ENCODE measurements at regions not wholly inside any gene's neighbourhood (a gene's known extent, or its start where the extent isn't known, plus 50 kb on each side); places are given as distances from the start of the nearest gene placed in this dataset.

DNA sequence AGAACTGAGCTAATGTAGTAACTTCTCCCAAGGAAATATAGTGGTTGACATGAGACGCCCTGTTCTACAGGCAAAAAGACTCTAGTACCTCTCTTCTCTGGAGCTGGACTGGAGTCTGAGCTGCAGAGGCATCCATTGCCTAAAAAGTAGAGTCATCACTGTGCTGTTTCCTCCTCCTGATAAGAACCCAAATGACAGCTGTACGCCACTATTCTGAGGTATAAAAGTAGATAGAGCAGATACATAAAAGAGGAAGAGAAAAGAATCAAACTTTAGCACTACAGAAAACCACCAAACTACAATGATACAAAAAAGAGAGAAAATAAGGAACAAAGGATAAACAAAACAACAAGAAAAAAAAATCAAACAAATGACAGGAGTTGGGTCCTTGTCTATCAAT is 1568.8 kb downstream of the PLA2G4A start:
- no peak overlapping the region for H3K27ac ChIP-seq (ENCODE audit: low read depth, low read length)
- peaks cover 0 to 4% (median 2%) of the 10 kb centered on the region in 3 donors for H3K9me3 ChIP-seq (ENCODE audit: control insufficient read depth in 3 of 3, low read length in 3 of 3)
- no peak overlapping the region for H3K9ac ChIP-seq (ENCODE audit: low read depth in 1 of 3, low read length in 3 of 3)
- H3K4me1 ChIP-seq (ENCODE audit: control insufficient read depth in 3 of 3, insufficient read depth in 3 of 3, low read length in 3 of 3) = no peaks in the 10 kb centered on the region
- no peaks in the 10 kb centered on the region for H3K36me3 ChIP-seq (ENCODE audit: control insufficient read depth in 3 of 3, insufficient read depth in 3 of 3, low read length in 3 of 3)
- no peaks in the 10 kb centered on the region for H3K27me3 ChIP-seq (ENCODE audit: control insufficient read depth in 3 of 3, insufficient read depth in 3 of 3, low read length in 3 of 3)
- H3K4me3 ChIP-seq (ENCODE audit: low read length in 3 of 3) = no peak overlapping the region

DNA sequence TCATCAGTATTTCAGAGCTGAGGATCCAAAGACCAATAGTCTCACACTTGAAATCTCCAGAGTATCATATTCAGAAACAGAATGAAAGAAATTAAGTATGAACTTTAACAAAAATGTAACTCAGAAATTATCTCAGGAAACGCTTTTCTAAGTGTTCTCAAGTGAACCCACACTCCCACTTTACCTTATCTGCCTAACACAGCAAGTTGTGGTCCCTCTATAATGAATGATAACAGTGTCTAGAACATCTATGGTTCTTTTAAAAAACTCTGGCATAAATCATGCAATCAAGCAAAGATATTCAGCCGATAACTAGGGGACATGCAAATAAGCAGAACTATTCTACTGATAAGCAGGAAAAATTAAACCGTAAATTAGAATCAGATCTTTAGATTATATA is 1574.2 kb downstream of the PLA2G4A start:
- H3K4me1 ChIP-seq (ENCODE audit: control insufficient read depth in 3 of 3, insufficient read depth in 3 of 3, low read length in 3 of 3) = no peaks in the 10 kb centered on the region
- H3K9ac ChIP-seq (ENCODE audit: low read depth in 1 of 3, low read length in 3 of 3) = no peak overlapping the region
- H3K4me3 ChIP-seq (ENCODE audit: low read length in 3 of 3) = no peak overlapping the region
- H3K9me3 ChIP-seq (ENCODE audit: control insufficient read depth in 3 of 3, low read length in 3 of 3) = no peaks in the 10 kb centered on the region
- H3K36me3 ChIP-seq (ENCODE audit: control insufficient read depth in 3 of 3, insufficient read depth in 3 of 3, low read length in 3 of 3) = no peaks in the 10 kb centered on the region
- no peaks in the 10 kb centered on the region for H3K27me3 ChIP-seq (ENCODE audit: control insufficient read depth in 3 of 3, insufficient read depth in 3 of 3, low read length in 3 of 3)
- no peak overlapping the region for H3K27ac ChIP-seq (ENCODE audit: low read depth, low read length)

DNA sequence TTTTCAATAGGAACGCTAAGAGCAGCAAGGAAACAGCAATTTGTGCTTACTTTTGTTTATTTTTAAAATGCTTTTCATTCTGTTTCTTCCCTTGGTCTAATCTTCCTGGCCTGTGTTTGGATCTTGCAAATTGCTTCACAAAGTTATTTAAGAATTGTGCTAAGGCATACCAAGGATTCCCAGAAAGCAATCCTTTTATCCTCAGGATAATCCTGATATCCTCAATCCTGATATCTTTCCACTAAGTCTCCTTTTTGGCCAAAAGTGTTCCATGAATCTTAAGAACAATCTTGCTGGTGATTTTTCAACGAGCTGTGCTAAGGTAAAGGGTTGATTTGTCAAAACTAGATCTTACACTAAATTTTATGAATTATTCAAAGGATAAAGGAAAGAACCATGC is 1577.9 kb downstream of the PLA2G4A start:
- no peaks in the 10 kb centered on the region for H3K9me3 ChIP-seq (ENCODE audit: control insufficient read depth in 3 of 3, low read length in 3 of 3)
- H3K27ac ChIP-seq (ENCODE audit: low read depth, low read length) = no peak overlapping the region
- no peak overlapping the region for H3K9ac ChIP-seq (ENCODE audit: low read depth in 1 of 3, low read length in 3 of 3)
- no peaks in the 10 kb centered on the region for H3K4me1 ChIP-seq (ENCODE audit: control insufficient read depth in 3 of 3, insufficient read depth in 3 of 3, low read length in 3 of 3)
- H3K36me3 ChIP-seq (ENCODE audit: control insufficient read depth in 3 of 3, insufficient read depth in 3 of 3, low read length in 3 of 3) = no peaks in the 10 kb centered on the region
- no peak overlapping the region for H3K4me3 ChIP-seq (ENCODE audit: low read length in 3 of 3)
- no peaks in the 10 kb centered on the region for H3K27me3 ChIP-seq (ENCODE audit: control insufficient read depth in 3 of 3, insufficient read depth in 3 of 3, low read length in 3 of 3)

DNA sequence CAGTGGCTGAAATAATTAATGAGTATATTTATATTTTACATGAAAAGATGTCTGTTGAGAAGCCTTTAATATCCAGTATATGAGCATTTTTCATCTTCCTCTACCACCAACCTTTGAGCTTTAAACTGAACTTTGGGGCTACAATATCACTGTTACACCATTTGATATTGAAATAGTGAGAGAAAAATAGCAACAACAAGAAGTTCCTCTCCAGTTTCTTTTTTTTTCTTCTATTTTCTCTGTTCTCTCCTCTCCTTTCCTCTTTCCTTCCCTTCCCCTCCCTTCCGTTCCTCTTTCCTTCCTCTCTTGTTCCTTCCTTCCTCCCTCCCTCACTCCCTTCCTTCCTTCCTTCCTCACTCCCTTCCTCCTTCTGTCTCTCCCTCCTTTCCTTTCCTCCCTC is 1591.4 kb downstream of the PLA2G4A start:
- H3K27ac ChIP-seq (ENCODE audit: low read depth, low read length) = no peak overlapping the region
- H3K9ac ChIP-seq (ENCODE audit: low read depth in 1 of 3, low read length in 3 of 3) = no peak overlapping the region
- peaks cover 0 to 2% (median 0%) of the 10 kb centered on the region in 3 donors for H3K9me3 ChIP-seq (ENCODE audit: control insufficient read depth in 3 of 3, low read length in 3 of 3)
- H3K4me3 ChIP-seq (ENCODE audit: low read length in 3 of 3) = no peak overlapping the region
- no peaks in the 10 kb centered on the region for H3K27me3 ChIP-seq (ENCODE audit: control insufficient read depth in 3 of 3, insufficient read depth in 3 of 3, low read length in 3 of 3)
- no peaks in the 10 kb centered on the region for H3K4me1 ChIP-seq (ENCODE audit: control insufficient read depth in 3 of 3, insufficient read depth in 3 of 3, low read length in 3 of 3)
- H3K36me3 ChIP-seq (ENCODE audit: control insufficient read depth in 3 of 3, insufficient read depth in 3 of 3, low read length in 3 of 3) = no peaks in the 10 kb centered on the region

DNA sequence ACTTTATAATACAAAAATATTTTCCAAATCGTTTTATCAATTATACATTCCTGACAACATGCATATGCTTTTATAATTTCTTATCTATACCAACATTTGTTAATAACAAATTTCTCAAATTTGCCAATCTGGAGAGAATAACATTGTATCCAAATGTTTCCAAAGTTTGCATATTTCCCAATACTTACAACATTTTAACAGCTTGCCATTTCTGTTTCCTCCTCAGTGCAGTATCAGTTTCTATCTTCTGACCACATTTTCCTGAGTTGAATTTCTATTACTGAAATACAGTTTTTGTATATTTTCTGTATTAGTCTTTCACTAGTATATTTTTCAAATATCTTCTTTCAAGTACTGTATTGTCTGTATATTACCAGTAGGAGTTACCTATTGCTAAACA is 1594.3 kb downstream of the PLA2G4A start:
- Histone ChIP-seq H3K36me3 (ENCODE audit: control insufficient read depth in 3 of 3, insufficient read depth in 3 of 3, low read length in 3 of 3) (no peaks in the 10 kb centered on the region), H3K27ac (ENCODE audit: low read depth, low read length) (no peak overlapping the region), H3K4me1 (ENCODE audit: control insufficient read depth in 3 of 3, insufficient read depth in 3 of 3, low read length in 3 of 3) (no peaks in the 10 kb centered on the region), H3K4me3 (ENCODE audit: low read length in 3 of 3) (no peak overlapping the region), H3K9me3 (ENCODE audit: control insufficient read depth in 3 of 3, low read length in 3 of 3) (peaks cover 0 to 2% (median 0%) of the 10 kb centered on the region in 3 donors), H3K27me3 (ENCODE audit: control insufficient read depth in 3 of 3, insufficient read depth in 3 of 3, low read length in 3 of 3) (no peaks in the 10 kb centered on the region), H3K9ac (ENCODE audit: low read depth in 1 of 3, low read length in 3 of 3) (no peak overlapping the region)

DNA sequence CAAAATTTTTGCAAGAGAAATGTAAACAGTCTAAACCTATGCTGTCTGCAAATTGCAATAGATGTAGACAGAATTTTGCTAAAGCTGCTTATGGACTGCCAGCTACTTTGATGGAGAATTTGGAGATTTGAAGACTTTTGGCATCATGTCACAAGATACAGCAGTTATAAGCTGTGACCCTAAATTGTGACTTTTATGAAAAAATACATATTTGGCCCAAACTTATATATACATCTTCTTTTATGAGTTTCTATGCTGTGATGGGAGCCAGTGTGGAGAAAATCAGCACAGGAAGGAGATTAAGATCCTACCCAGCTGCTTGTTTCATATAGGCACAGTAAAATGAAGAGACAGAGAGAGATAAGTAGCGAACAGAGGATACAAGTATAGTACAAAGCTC is 1595.4 kb downstream of the PLA2G4A start:
- Histone ChIP-seq H3K9ac (ENCODE audit: low read depth in 1 of 3, low read length in 3 of 3) (no peak overlapping the region), H3K9me3 (ENCODE audit: control insufficient read depth in 3 of 3, low read length in 3 of 3) (peaks cover 0 to 2% (median 0%) of the 10 kb centered on the region in 3 donors), H3K27ac (ENCODE audit: low read depth, low read length) (no peak overlapping the region), H3K4me1 (ENCODE audit: control insufficient read depth in 3 of 3, insufficient read depth in 3 of 3, low read length in 3 of 3) (no peaks in the 10 kb centered on the region), H3K4me3 (ENCODE audit: low read length in 3 of 3) (no peak overlapping the region), H3K36me3 (ENCODE audit: control insufficient read depth in 3 of 3, insufficient read depth in 3 of 3, low read length in 3 of 3) (no peaks in the 10 kb centered on the region), H3K27me3 (ENCODE audit: control insufficient read depth in 3 of 3, insufficient read depth in 3 of 3, low read length in 3 of 3) (no peaks in the 10 kb centered on the region)

DNA sequence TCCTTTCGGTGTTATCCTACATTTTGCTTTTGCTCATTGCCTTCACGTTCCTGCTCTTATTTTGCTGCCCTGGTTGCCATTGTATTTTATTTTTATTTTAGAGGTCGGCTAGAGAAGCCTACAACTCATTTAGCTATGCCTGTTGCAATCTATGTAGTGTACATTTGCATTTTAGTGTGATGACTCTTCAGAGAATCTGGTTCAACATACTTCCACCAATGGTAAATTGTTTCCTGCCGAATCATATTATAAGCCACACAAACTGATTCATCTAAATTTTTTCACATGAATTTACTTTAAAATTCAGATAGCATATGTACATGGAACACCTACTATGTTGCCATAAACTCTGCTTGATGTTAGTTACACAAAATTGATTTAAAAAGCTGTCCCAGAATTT is 1596.9 kb downstream of the PLA2G4A start:
- Histone ChIP-seq H3K9me3 (ENCODE audit: control insufficient read depth in 3 of 3, low read length in 3 of 3) (no peaks in the 10 kb centered on the region), H3K4me3 (ENCODE audit: low read length in 3 of 3) (no peak overlapping the region), H3K36me3 (ENCODE audit: control insufficient read depth in 3 of 3, insufficient read depth in 3 of 3, low read length in 3 of 3) (no peaks in the 10 kb centered on the region), H3K9ac (ENCODE audit: low read depth in 1 of 3, low read length in 3 of 3) (no peak overlapping the region), H3K4me1 (ENCODE audit: control insufficient read depth in 3 of 3, insufficient read depth in 3 of 3, low read length in 3 of 3) (no peaks in the 10 kb centered on the region), H3K27me3 (ENCODE audit: control insufficient read depth in 3 of 3, insufficient read depth in 3 of 3, low read length in 3 of 3) (no peaks in the 10 kb centered on the region), H3K27ac (ENCODE audit: low read depth, low read length) (no peak overlapping the region)

DNA sequence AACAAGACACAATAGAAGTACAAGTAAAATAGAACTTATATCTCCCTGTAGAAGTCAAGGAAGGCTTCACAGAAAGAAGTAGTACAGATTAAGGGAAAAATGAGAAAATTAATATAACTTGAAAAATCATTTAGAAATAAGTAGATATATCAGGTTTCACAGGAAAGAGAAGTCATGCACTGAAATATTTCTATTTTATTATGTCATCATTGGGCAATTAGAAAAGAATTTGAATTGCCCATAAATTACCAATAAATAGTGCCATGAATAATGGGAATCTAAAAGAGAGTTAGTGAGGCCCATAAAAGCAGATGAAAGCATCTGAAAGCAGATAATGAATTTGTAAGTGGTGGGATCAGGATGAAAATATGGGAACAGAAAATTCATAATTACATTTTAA is 1597.8 kb downstream of the PLA2G4A start:
- Histone ChIP-seq H3K4me1 (ENCODE audit: control insufficient read depth in 3 of 3, insufficient read depth in 3 of 3, low read length in 3 of 3) (no peaks in the 10 kb centered on the region), H3K36me3 (ENCODE audit: control insufficient read depth in 3 of 3, insufficient read depth in 3 of 3, low read length in 3 of 3) (no peaks in the 10 kb centered on the region), H3K9me3 (ENCODE audit: control insufficient read depth in 3 of 3, low read length in 3 of 3) (no peaks in the 10 kb centered on the region), H3K9ac (ENCODE audit: low read depth in 1 of 3, low read length in 3 of 3) (no peak overlapping the region), H3K27ac (ENCODE audit: low read depth, low read length) (no peak overlapping the region), H3K27me3 (ENCODE audit: control insufficient read depth in 3 of 3, insufficient read depth in 3 of 3, low read length in 3 of 3) (no peaks in the 10 kb centered on the region), H3K4me3 (ENCODE audit: low read length in 3 of 3) (no peak overlapping the region)

DNA sequence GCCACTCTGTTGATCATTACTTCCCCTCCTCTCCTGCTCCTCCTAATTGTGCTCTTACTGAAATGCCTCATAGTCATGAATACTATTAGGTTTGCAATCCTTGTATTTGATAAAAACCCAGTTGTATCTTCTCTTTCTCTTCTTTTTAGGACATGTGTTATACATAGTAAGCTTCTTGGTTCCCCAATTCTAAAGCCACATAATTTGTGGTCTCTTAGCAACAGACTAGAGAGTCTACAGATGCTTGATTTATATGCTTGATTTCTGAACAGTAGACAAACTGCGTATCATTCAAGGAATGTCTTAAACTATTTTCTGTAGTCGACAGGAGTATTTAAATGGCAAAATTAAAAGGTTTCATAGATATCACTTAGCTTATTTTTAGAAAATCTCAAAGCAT is 1598.9 kb downstream of the PLA2G4A start:
- Histone ChIP-seq H3K4me1 (ENCODE audit: control insufficient read depth in 3 of 3, insufficient read depth in 3 of 3, low read length in 3 of 3) (no peaks in the 10 kb centered on the region), H3K9me3 (ENCODE audit: control insufficient read depth in 3 of 3, low read length in 3 of 3) (no peaks in the 10 kb centered on the region), H3K36me3 (ENCODE audit: control insufficient read depth in 3 of 3, insufficient read depth in 3 of 3, low read length in 3 of 3) (no peaks in the 10 kb centered on the region), H3K27ac (ENCODE audit: low read depth, low read length) (no peak overlapping the region), H3K4me3 (ENCODE audit: low read length in 3 of 3) (no peak overlapping the region), H3K9ac (ENCODE audit: low read depth in 1 of 3, low read length in 3 of 3) (no peak overlapping the region), H3K27me3 (ENCODE audit: control insufficient read depth in 3 of 3, insufficient read depth in 3 of 3, low read length in 3 of 3) (no peaks in the 10 kb centered on the region)

DNA sequence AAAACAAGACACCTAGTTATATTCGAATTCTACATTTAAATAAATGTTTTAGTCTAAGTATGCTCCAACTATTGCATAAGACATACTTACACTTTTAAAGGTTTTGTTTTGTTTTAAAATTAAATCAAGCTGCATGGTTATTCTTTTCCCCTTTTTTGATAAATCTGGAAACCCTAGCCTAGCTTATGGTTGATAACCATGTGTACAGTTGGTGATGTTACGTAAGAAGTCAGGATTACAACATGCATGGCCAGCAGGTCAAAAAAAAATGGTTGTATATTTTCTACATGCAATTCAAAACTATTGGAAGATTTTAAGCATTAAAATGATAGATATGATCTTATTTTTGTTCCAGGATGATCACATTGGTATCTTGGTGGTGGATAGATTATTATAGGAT is 1600.6 kb downstream of the PLA2G4A start:
- no peaks in the 10 kb centered on the region for H3K27me3 ChIP-seq (ENCODE audit: control insufficient read depth in 3 of 3, insufficient read depth in 3 of 3, low read length in 3 of 3)
- no peak overlapping the region for H3K4me3 ChIP-seq (ENCODE audit: low read length in 3 of 3)
- no peaks in the 10 kb centered on the region for H3K36me3 ChIP-seq (ENCODE audit: control insufficient read depth in 3 of 3, insufficient read depth in 3 of 3, low read length in 3 of 3)
- H3K9me3 ChIP-seq (ENCODE audit: control insufficient read depth in 3 of 3, low read length in 3 of 3) = no peaks in the 10 kb centered on the region
- H3K4me1 ChIP-seq (ENCODE audit: control insufficient read depth in 3 of 3, insufficient read depth in 3 of 3, low read length in 3 of 3) = no peaks in the 10 kb centered on the region
- H3K27ac ChIP-seq (ENCODE audit: low read depth, low read length) = no peak overlapping the region
- H3K9ac ChIP-seq (ENCODE audit: low read depth in 1 of 3, low read length in 3 of 3) = no peak overlapping the region

DNA sequence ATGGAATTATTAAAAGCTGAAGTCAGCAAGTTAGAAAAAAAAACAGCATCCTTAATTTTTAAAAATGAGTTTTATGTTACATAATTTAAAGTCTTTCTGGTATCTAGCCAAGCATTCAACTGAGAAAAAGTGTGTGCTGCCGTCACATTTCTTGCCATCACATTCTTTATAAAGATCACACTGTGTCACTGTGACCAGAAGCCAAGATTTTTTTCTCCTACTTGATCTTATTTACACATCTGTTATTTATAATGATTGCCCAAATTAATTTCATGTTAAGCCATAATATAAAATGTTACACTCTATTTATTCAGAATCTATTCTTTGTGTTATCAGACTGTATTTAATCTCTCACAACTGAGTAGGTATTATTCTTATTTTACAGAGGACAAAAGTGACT is 1603.7 kb downstream of the PLA2G4A start:
- no peaks in the 10 kb centered on the region for H3K9me3 ChIP-seq (ENCODE audit: control insufficient read depth in 3 of 3, low read length in 3 of 3)
- H3K9ac ChIP-seq (ENCODE audit: low read depth in 1 of 3, low read length in 3 of 3) = no peak overlapping the region
- H3K4me1 ChIP-seq (ENCODE audit: control insufficient read depth in 3 of 3, insufficient read depth in 3 of 3, low read length in 3 of 3) = no peaks in the 10 kb centered on the region
- H3K4me3 ChIP-seq (ENCODE audit: low read length in 3 of 3) = no peak overlapping the region
- no peaks in the 10 kb centered on the region for H3K27me3 ChIP-seq (ENCODE audit: control insufficient read depth in 3 of 3, insufficient read depth in 3 of 3, low read length in 3 of 3)
- H3K27ac ChIP-seq (ENCODE audit: low read depth, low read length) = no peak overlapping the region
- no peaks in the 10 kb centered on the region for H3K36me3 ChIP-seq (ENCODE audit: control insufficient read depth in 3 of 3, insufficient read depth in 3 of 3, low read length in 3 of 3)

Data from skeletal muscle tissue (tissue), 3 donors.